GM06990 (cell line): ENCODE measurements at regions not wholly inside any gene's neighbourhood (a gene's known extent, or its start where the extent isn't known, plus 50 kb on each side); places are given as distances from the start of the nearest gene placed in this dataset.
"Not testable (repeated sequence)": the region's sequence is repeated elsewhere in the genome, so short reads cannot be mapped to it uniquely, and the experiment has no call there.

Experiments used
- DNase-seq: peaks from one replicate; pipeline ENCODE4 v3.0.0-alpha.2; 2011; ENCODE audit not compliant: insufficient read length; ENCODE audit errors: extremely low read depth
- H3K27me3 ChIP-seq: replicated peaks from 2 replicates; pipeline ENCODE4 v1.6.0; 2011; ENCODE audit warnings: low read length; ENCODE audit not compliant: control insufficient read depth, insufficient read depth
- H3K36me3 ChIP-seq: 2 replicates; pipeline ENCODE4 v1.5.1; 2011; ENCODE audit warnings: low read length; ENCODE audit not compliant: control insufficient read depth, insufficient read depth
- H3K4me3 ChIP-seq: replicated peaks from 2 replicates; pipeline ENCODE4 v1.5.1; 2011; ENCODE audit warnings: low read depth, mild to moderate bottlenecking, control low read depth, low read length
- TF ChIP-seq, protein P1 (sequence below): IDR thresholded peaks from 2 replicates; pipeline ENCODE4 v1.5.1; 2011; ENCODE audit warnings: low read length, control low read depth, mild to moderate bottlenecking, inconsistent platforms; ENCODE audit not compliant: insufficient read depth, poor library complexity, severe bottlenecking

DNA sequence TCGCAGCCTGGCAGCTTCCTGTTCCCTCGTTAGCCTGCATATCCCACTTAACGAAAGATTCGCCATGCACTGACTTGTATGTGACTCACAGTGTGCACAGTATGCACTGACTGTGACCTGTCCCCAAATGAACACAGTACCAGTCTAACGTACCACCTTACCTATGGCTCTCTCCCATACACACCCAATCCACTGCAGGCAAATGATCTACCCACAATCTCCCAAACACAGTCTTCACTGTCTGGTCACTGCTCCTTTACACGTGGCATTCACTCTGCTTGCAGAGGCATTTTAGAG is 163.5 kb upstream of the EEA1 start:
- TF ChIP-seq, protein P1, sequence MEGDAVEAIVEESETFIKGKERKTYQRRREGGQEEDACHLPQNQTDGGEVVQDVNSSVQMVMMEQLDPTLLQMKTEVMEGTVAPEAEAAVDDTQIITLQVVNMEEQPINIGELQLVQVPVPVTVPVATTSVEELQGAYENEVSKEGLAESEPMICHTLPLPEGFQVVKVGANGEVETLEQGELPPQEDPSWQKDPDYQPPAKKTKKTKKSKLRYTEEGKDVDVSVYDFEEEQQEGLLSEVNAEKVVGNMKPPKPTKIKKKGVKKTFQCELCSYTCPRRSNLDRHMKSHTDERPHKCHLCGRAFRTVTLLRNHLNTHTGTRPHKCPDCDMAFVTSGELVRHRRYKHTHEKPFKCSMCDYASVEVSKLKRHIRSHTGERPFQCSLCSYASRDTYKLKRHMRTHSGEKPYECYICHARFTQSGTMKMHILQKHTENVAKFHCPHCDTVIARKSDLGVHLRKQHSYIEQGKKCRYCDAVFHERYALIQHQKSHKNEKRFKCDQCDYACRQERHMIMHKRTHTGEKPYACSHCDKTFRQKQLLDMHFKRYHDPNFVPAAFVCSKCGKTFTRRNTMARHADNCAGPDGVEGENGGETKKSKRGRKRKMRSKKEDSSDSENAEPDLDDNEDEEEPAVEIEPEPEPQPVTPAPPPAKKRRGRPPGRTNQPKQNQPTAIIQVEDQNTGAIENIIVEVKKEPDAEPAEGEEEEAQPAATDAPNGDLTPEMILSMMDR = no peak
- Histone ChIP-seq H3K36me3 (no peaks in the 10 kb centered on the region), H3K27me3 (no peaks in the 10 kb centered on the region), H3K4me3 (no peak overlapping the region)
- DNase-seq = no peak

DNA sequence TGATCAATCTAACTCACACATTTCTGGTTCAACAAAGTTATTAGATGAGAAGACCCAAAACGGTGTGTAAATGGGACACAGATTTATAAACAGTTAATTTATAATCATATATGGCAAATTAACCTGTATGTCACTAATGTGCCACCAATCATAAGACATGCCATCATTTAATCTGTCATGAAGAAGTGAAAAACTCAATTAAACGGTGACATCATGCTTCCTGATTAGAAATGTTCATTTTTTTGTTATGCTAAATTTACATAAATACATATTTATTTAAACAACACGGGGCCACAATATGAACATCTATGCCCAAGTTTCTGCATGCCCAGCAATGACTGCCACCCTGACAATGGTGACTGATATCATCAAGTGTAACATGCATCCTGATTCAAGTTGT is 164.1 kb upstream of the EEA1 start:
- H3K36me3 ChIP-seq = no peaks in the 10 kb centered on the region
- TF ChIP-seq, protein P1 = no peak
- no peak for DNase-seq
- H3K4me3 ChIP-seq = no peak overlapping the region
- H3K27me3 ChIP-seq = no peaks in the 10 kb centered on the region

DNA sequence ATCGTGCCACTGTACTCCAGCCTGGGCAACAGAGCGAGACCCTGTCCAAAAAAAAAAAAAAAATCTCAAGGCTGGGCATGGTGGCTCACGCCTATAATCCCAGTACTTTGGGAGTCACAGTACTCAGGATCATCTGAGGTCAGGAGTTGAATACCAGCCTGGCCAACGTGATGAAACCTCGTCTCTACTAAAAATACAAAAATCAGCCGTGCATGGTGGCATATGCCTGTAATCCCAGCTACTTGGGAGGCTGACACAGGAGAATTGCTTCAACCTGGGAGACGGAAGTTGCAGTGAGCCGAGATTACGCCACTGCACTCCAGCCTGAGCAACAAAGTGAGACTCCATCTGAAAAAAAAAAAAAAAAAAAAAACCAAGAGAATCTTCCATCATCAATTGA is 165.1 kb upstream of the EEA1 start:
- H3K27me3 ChIP-seq, H3K36me3 ChIP-seq, H3K4me3 ChIP-seq, DNase-seq: not testable (repeated sequence)

DNA sequence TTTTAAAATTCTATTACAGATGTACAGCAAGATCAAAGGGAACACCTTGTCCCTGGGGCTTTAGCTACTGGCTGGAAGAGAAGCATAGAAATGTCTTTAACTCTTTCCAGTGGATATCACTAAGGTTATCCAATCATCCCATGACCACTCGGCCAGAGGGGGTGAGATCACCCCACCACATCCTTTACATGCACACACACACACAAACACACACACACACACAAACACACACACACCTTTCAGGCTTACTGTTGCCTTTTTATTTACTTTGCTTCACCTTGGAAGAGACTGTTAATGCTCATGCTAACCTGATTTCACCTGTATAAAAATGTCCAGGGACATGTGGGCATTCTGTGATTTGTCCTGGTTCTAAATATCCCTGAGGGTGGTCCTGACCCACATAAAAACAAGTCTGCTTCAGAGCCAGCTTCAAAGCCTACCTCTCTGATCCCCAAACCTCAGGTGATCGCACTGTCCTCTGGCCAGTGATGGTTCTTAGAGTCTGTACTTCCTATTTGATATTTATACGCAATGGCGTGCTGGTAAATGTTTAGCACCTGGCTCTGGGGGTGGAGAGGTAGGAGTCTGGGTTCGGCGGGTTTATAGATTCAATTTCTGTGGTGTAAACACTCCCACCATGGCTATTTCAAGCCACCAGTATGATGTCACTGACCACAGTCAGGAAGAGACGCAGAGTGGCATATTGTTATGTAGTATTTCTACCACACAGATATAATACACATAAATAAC is 166.1 kb upstream of the EEA1 start:
- no peaks in the 10 kb centered on the region for H3K36me3 ChIP-seq
- TF ChIP-seq, protein P1 = no peak
- no peaks in the 10 kb centered on the region for H3K27me3 ChIP-seq
- DNase-seq = peak; percentile 64
- no peak overlapping the region; the same call in 1 of the 2 replicates for H3K4me3 ChIP-seq

DNA sequence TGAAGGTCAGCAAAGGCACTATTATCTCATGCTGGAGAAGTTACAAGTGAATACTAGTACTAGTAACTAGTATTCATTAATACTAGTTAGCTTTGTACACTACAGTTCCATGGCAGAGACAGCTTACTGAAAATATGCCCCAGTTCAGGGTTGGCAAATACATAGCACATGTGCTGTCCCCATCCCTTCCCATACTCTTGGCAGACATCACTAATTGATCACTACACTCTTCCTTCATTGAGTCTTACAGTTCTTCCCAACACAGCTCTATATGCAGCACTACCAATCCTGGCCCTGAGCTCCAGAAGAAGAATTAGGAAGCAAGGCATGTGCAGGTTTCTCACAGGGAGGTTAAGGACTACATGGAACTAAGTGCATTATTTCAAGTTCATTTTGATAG is 168.3 kb upstream of the EEA1 start:
- H3K36me3 ChIP-seq = no peaks in the 10 kb centered on the region
- no peaks in the 10 kb centered on the region for H3K27me3 ChIP-seq
- no peak for DNase-seq
- TF ChIP-seq, protein P1 = no peak
- H3K4me3 ChIP-seq = no peak overlapping the region

DNA sequence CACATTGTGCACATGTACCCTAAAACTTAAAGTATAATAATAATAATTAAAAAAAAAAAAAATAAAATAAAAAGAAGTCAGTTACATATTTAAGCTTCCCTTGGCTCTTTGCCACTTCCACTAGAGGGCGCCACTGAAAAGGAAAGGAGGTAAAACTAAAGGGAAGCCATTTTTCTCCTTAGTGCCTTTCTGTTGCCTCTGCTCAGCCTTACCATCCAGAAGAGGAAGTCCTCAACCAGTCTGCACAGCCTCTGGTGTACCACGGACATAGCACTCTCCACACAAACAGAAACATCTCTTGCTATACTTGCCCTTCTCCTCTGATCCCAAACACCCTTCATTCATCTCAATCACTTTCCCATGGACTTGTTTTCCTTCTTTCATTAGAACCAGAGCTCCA is 169.0 kb upstream of the EEA1 start:
- TF ChIP-seq, protein P1 = peak; percentile 61
- Histone ChIP-seq H3K36me3 (no peaks in the 10 kb centered on the region), H3K27me3 (no peaks in the 10 kb centered on the region), H3K4me3 (no peak overlapping the region)
- peak; percentile 61 for DNase-seq
